ENCODE measurements at regions not wholly inside any gene's neighbourhood (a gene's known extent, or its start where the extent isn't known, plus 50 kb on each side); places are given as distances from the start of the nearest gene placed in this dataset.

- TF ChIP-seq CTCF (IDR thresholded peaks at IDR 0.05; ENCODE audit: low read depth, low read length, missing control alignments) = no peak
- DNase-seq (ENCODE audit: extremely low read depth, low read depth) = no peak
- H3K4me3 ChIP-seq (replicated peaks; ENCODE audit: low read depth, low read length) = no peak overlapping the region
Measured at GRCh38 chr12:108414021-108414420, 74.9 kb upstream of the CMKLR1 start.

DNA sequence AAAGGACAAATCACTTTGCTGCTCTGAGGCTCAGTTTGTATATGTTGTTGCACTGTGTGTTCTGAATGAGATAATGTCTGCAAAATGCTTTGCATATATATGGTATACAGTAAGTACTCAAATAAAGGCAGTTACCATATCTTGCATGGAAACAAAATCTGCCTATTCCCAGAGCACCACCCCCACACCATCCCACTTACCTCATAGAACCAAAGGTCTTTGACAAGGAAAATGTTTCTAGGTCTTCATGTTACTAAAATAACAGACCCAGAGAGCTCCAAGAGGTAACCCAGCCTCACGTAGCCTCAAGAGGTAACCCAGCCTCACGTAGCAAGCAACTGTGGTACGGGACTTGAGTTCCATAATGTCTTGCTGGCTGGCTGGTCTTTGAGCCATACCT lies 71.6 kb upstream of the CMKLR1 start:
- no peak for DNase-seq (ENCODE audit: extremely low read depth, low read depth)
- no peak overlapping the region for H3K4me3 ChIP-seq (replicated peaks; ENCODE audit: low read depth, low read length)
- TF ChIP-seq CTCF (IDR thresholded peaks at IDR 0.05; ENCODE audit: low read depth, low read length, missing control alignments) = no peak

- TF ChIP-seq CTCF (IDR thresholded peaks at IDR 0.05; ENCODE audit: low read depth, low read length, missing control alignments) = no peak
- no peak for DNase-seq (ENCODE audit: extremely low read depth, low read depth)
Measured at GRCh38 chr12:108409481-108409880, 70.4 kb upstream of the CMKLR1 start.

GRCh38 chr12:108403952-108404351 lies 64.8 kb upstream of the CMKLR1 start:
- DNase-seq (ENCODE audit: extremely low read depth, low read depth) = no peak
- no peak for TF ChIP-seq CTCF (IDR thresholded peaks at IDR 0.05; ENCODE audit: low read depth, low read length, missing control alignments)
- H3K4me3 ChIP-seq (replicated peaks; ENCODE audit: low read depth, low read length) = no peak overlapping the region

More at GRCh38 chr12:108409481-108409880, 70.4 kb upstream of the CMKLR1 start:
- no peak overlapping the region for H3K4me3 ChIP-seq (replicated peaks; ENCODE audit: low read depth, low read length)

GRCh38 chr12:108401964-108402363 lies 62.9 kb upstream of the CMKLR1 start:
- TF ChIP-seq CTCF (IDR thresholded peaks at IDR 0.05; ENCODE audit: low read depth, low read length, missing control alignments) = no peak
- DNase-seq (ENCODE audit: extremely low read depth, low read depth) = no peak
- H3K4me3 ChIP-seq (replicated peaks; ENCODE audit: low read depth, low read length) = no peak overlapping the region

DNA sequence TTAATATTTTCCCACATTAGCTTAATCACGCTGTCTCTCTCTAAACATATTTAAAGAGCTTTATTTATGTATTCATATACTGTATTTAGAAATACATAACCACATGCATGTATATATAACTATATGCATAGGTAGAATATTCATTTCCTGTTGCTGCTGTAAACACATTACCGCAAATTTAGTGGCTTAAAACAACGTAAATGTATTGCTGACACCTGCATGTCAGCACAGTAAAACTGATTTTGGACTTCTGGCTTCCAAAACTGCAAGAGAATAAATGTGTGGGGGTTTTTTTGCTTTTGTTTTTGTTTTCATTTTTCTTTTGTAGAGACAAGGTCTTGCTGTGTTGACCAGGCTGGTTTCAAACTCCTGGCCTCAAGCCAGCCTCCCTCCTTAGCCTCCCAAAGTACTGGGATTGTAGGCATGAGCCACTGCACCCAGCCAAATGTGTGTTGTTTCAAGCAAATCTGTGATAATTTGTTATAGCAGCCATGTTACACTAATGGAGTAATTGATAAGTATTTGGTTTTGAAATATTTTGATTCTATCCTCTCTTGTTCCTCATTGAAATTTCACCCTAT lies 61.9 kb upstream of the CMKLR1 start:
- H3K4me3 ChIP-seq (replicated peaks; ENCODE audit: low read depth, low read length) = no peak overlapping the region
- no peak for TF ChIP-seq CTCF (IDR thresholded peaks at IDR 0.05; ENCODE audit: low read depth, low read length, missing control alignments)
- no peak for DNase-seq (ENCODE audit: extremely low read depth, low read depth)

DNA sequence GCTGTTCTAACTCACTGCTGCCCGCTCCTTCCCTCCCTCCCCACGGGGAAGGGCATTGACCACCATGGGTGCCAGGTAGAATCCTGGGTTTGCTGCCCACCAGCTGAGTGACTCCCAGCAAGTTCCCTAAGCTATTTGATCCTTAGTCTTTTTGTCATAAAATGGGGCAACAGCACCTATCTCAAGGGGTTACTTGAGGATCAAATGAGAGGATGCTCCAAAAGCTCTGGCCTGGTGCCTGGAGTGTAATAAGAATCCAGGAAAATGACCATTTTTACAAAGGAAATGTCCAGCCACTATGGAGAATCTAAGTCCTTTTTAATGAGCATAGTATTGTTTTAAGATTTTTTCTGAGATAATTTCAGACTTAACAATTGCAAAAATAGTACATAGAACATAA lies 61.4 kb upstream of the CMKLR1 start:
- H3K4me3 ChIP-seq (replicated peaks; ENCODE audit: low read depth, low read length) = no peak overlapping the region
- TF ChIP-seq CTCF (IDR thresholded peaks at IDR 0.05; ENCODE audit: low read depth, low read length, missing control alignments) = no peak
- no peak for DNase-seq (ENCODE audit: extremely low read depth, low read depth)
